ENCODE measurements at regions not wholly inside any gene's neighbourhood (a gene's known extent, or its start where the extent isn't known, plus 50 kb on each side); places are given as distances from the start of the nearest gene placed in this dataset.

GRCh38 chr9:108546215-108546614, 309.6 kb downstream of the ACTL7B start:
- no peak for DNase-seq

GRCh38 chr9:108545436-108545835, 310.4 kb downstream of the ACTL7B start:
- no peak for DNase-seq

- no peak for DNase-seq
These were observed 310.9 kb downstream of the ACTL7B start for GRCh38 chr9:108544866-108545265.

DNA sequence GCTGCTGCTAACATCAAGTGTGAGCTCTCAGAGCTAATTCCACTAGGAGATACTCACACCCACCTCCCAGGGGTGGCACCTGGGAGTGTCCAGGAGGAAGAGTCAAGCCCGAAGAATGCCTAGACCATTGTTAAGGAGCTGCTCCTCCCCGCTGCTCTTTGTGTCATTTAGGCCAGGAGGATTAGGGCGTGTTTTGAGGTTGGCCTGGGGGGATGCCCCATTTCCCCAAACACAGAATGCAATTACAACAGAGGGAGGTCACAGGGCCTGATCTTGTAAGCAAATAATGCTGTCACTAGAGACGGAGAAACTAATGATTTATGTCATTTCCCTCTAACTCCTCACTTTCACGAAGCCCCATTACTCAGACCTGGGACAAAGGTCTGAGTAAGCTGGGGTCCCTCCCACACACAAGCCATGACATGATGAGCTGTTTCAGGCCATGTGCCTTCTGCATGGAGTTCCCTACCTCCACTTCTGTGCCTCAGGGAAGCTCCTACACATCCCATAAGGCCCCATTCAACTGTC, 312.5 kb downstream of the ACTL7B start:
- DNase-seq: no peak

- DNase-seq: no peak
These were observed 318.0 kb downstream of the ACTL7B start for GRCh38 chr9:108537756-108538155.

DNA sequence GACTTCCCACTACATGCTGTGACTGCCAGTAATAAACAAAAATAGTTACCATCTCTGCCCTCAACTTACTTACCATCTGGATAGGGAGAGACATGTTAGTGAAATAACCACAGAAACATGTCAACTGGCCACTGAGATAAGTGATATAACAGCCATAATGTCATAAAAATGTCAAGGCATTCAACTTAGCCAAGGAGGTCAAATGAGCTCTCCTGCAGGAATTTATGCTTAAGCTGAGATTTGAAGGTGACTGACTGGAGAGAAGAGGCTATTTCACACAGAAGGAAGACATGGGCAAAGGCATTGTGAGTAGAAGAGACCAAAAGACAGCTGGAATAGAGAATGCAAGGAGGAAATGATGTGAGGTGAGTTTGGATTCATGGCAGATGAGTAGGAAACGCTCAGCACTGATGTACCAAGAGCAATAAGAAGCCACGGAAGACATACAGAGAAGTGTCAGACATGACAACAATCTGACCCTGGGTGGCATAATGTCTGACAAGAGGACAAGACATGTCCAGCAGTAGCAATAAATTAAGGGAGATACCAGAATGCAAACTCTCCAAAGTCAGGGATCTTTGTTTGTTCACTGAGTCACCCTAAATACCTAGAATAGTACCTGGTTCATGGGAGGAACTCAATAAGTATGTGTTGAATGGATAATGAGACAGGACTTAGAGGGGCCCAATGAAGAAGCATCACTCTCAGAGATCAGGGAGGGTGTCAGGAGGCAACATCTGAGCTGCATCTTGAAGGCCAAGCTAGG, 318.8 kb downstream of the ACTL7B start:
- no peak for DNase-seq

GRCh38 chr9:108535526-108535925, 320.3 kb downstream of the ACTL7B start:
- no peak for DNase-seq

- DNase-seq: no peak
These were observed 321.0 kb downstream of the ACTL7B start for GRCh38 chr9:108534741-108535140.

- DNase-seq: no peak
These were observed 325.6 kb downstream of the ACTL7B start for GRCh38 chr9:108530141-108530540.

- DNase-seq: no peak
These were observed 327.6 kb downstream of the ACTL7B start for GRCh38 chr9:108528231-108528630.

- DNase-seq: no peak
These were observed 329.3 kb downstream of the ACTL7B start for GRCh38 chr9:108526518-108526917.

- DNase-seq: no peak
These were observed 330.6 kb downstream of the ACTL7B start for GRCh38 chr9:108525186-108525585.

DNA sequence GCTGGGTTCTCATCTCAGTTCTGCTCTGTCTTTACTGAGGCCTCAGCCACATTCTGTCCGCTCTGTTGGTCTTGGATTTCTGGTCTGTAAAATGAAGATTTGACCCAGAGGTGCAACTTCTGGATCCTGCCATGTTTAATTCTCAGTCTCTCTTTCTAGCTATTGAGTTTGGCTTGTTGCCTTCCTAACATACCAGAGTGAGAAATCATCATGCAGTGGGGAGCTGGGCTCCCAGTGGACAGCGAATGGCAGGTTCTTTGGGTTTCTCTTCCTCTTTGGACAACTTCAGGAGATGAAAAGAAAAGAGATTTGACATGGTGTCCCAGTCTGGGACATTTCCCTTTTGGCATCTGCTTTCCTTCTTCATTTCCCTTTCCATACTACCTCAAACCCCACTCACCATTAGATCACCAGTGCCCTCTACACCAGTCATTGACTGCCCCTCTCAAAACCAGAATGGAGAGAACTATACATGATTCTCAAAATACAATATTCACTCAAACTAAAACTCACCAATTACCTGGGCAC, 334.7 kb downstream of the ACTL7B start:
- DNase-seq: no peak

DNA sequence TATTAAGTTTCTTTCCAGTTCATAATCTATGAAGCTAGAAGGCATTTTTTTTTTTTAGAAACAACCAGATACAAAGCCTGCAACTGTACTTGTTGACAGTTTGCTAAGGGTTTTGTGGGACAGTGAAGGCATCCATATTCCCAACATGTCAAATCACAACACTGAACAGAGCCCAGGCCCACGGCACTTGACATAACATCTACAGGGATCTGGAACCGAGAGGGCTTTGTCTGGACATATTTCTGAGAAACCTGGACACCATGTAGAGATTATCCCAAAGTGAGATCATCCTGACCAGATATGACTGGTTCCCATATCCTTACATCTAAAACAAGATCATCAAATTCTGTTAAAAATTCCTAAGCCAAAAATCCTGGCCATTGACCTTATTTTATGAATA, 336.3 kb downstream of the ACTL7B start:
- no peak for DNase-seq

DNA sequence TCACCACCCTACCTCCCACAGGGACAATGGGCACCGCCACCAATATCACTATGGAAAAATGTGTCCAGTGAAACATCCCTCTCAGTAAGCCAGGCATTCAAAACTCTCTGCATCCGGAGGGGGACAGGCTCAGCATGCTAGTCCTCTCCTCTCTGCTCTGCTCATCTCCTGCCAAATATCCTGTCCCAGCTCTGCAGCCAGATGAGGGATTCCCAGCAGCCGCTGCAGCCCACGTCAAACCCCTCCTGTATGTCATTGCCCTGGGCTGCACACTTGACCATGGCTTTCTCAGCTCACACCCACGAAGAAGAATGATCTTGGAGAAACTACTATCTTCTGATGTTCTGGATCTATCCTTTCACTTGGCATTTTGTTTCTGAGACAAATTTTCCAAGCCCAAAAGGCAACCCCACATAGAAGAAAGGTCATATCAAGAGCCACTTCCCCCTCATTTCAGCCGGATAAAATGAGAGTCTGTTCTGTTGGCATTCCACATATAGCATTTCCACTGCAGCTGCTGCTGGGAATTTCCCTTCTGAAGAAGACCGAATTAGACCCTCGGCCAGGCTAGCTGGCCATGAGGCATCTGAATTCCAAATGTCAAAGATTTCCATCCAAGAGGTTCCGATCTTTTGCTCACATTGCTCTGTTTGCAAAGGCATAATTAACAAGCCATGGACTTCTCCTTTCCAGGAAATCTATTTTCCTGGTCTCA, 338.0 kb downstream of the ACTL7B start:
- DNase-seq: no peak

DNA sequence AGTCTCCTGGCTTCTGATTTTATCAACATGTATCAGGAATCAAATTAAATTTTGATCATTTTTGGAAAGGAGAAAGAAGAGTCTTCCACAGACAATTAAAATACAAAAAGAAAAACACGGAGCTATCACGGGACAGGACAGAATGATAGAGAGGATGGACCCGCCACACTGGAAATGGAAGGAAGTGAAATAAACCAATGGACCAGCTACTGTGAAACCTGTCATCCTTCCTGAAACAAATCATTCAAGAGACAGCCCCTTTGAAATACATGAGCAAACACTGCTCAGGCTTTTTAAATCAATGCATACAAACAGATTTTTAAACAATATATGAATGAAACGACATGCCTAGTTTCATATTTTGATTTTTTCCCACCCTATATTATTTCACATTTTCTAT, 339.4 kb downstream of the ACTL7B start:
- no peak for DNase-seq

DNA sequence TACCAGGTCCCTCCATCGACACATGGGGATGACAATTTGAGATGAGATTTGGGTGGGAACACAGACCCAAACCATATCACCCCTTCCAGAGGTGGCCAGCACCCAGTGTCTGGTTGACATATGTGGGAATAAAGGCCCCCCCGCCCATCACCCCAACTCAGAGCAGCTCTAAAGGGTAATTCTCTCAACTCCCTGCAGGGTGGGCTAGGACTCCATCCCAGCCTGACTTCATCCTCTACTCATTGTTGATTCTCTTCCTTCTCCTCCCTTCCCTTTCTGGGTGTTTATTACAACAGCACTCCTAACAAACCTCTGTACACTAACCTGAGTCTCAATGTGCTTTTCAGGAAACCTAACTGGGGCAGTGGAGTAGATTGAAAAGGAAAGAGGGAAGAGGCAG, 339.9 kb downstream of the ACTL7B start:
- no peak for DNase-seq

DNA sequence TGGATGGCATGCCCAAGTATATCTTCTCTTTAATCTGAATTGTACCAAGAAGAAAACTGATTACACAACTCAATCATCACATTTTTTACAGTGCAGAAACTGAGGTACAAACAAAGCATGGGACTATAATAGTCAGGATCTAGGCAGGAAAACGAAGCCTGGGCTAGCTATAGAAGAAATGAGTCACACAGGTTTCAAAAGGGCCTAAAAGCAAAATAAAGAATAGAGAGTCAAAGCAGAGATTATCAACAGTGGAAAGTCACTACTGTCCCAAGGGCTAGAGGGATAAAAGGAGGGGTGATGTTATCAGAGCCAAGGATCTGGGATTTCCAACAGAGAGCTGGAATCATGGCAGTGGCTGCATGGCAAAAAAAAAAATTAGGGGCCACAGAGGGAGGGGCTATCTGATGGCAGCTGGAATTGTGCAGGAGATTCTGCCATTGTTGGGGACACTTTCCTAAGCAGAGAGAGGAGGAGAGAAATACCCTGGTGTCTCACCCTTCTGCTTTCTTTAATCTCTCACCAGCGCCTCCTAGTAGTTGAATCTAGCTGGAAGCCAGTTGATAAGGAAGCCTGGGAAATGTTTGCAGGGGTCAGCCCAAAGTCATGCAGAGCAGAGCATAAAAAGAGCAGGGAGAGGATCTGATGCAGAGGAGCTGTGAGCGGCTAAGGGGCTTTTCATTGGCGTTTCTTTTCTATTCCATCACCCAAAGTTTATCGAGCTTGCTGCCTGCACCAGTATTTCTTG, 343.2 kb downstream of the ACTL7B start:
- DNase-seq: no peak

DNA sequence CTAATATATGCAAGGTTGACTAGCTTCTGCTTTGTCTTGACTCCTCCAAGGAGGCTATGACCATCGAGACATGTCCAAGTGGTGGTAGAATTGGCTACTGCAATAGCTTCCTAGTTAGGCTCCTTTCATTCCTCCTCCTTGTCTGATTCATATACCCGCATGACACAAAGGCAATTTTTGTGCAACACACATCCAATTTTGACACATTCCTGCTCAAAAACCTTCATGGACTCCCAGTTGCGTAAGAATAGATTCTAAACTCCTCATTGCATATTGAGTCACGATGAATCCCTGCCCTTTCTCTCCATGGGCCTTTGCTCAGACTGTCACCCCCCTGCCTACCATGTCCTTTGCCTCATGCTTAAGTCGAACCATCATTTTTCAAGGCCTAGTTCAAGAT, 344.5 kb downstream of the ACTL7B start:
- DNase-seq: no peak

DNA sequence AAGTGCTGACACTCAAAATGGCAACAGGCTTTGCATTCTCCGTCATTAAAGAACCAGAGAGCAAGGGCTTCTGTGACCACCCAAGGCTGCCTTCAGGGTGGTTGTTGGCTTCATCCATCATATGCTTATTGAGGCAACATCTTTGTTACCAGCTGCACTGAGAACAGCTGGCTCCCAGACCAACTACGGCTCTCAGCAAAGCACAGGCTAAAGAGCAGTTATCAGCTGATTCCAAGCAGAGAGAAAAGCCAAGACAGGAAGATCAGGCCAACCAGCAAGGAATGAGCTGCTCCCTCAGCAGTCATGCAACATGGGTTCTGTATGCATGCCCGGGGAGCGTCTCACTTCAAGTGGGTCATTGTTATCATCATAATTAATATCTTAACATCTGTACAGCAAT, 358.9 kb downstream of the ACTL7B start:
- DNase-seq: no peak

DNA sequence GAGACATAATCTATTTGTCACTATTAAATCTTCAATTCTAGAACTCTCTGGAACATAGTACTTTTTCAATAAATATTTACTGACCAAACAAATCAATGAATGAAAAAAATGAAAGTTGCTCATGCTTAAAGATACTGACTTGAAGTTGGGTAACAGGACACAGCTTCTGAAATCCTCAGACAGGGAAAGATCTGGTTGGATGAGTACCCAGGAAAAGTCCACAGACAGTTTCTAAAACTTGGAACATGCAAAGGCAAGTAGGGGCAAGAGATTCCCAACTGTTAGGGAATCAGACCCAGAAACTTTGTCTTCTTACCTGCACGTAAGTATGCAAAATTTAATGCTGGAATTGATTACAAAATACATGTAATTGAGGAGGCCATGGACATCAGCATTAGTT, 366.2 kb downstream of the ACTL7B start:
- no peak for DNase-seq

- no peak for DNase-seq
These were observed 369.0 kb downstream of the ACTL7B start for GRCh38 chr9:108486831-108487230.

GRCh38 chr9:108484468-108484867, 371.3 kb downstream of the ACTL7B start:
- no peak for DNase-seq

Measured in CD4-positive, alpha-beta T cell treated with Interleukin-21 for 1 hour (primary cell).